IMR-90 (cell line): ENCODE measurements at regions not wholly inside any gene's neighbourhood (a gene's known extent, or its start where the extent isn't known, plus 50 kb on each side); places are given as distances from the start of the nearest gene placed in this dataset.

Source experiments
- ATAC-seq: fragments of 200-7000 bp; cut with Tn5 transposase; 2 replicates; pipeline ENCODE4 v1.9.1; 2020; ENCODE audit warnings: low read depth, mild to moderate bottlenecking, moderate library complexity
- BruUV-seq: library from RNA; stranded (reverse); fragments of 400-500 nt; replicated peaks from 2 replicates; lab custom pipeline; 2021; lab: Mats Ljungman, UMichigan
- CTCF ChIA-PET: fragments of 300-600 bp; formaldehyde crosslinking; extraction: SDS; loops from one replicate; lab custom pipeline; 2021; ENCODE audit warnings: antibody characterized with exemption; lab: Yijun Ruan, JAX
- POLR2A ChIA-PET: fragments of 300-600 bp; sonication (Branson Sonifier 250); formaldehyde crosslinking; loops from one replicate; lab custom pipeline; 2022; ENCODE audit warnings: antibody characterized with exemption; ENCODE audit not compliant: unreplicated experiment; lab: Charles Lee
- DNase-seq: peaks from one replicate; pipeline ENCODE4 v3.0.0; 2013
- H2AFZ ChIP-seq: replicated peaks from 2 replicates; pipeline ENCODE3; 2013; ENCODE audit warnings: low read length, mild to moderate bottlenecking; ENCODE audit not compliant: poor library complexity
- H2AK5ac ChIP-seq: 2 replicates; pipeline ENCODE4 v1.6.1; 2013; ENCODE audit warnings: low read depth, low read length, inconsistent platforms
- H2AK9ac ChIP-seq: replicated peaks from 2 replicates; pipeline ENCODE3; 2013; ENCODE audit warnings: mild to moderate bottlenecking, low read depth, low read length, moderate library complexity; ENCODE audit not compliant: poor library complexity
- H2BK120ac ChIP-seq: 2 replicates; pipeline ENCODE4 v1.6.1; 2013; ENCODE audit warnings: low read depth, low read length, inconsistent platforms
- H2BK15ac ChIP-seq: 3 replicates; pipeline ENCODE4 v1.6.1; 2013; ENCODE audit warnings: low read depth, low read length, inconsistent platforms
- H2BK20ac ChIP-seq: 2 replicates; pipeline ENCODE4 v1.6.1; 2013; ENCODE audit warnings: low read depth, mild to moderate bottlenecking, inconsistent platforms, low read length, moderate library complexity
- H2BK5ac ChIP-seq: 2 replicates; pipeline ENCODE4 v1.6.1; 2013; ENCODE audit warnings: mild to moderate bottlenecking, low read depth, low read length, inconsistent platforms; ENCODE audit not compliant: poor library complexity, severe bottlenecking
- H3K14ac ChIP-seq: replicated peaks from 2 replicates; pipeline ENCODE4 v1.6.1; 2013; ENCODE audit warnings: low read depth, low read length, inconsistent platforms
- H3K18ac ChIP-seq: 2 replicates; pipeline ENCODE4 v1.6.1; 2013; ENCODE audit warnings: low read depth, low read length, control low read depth
- H3K23ac ChIP-seq: 2 replicates; pipeline ENCODE4 v1.6.1; 2013; ENCODE audit warnings: low read depth, low read length, inconsistent platforms
- H3K27ac ChIP-seq: 2 replicates; pipeline ENCODE4 v1.5.1; 2013; ENCODE audit warnings: mild to moderate bottlenecking, control low read depth, low read length; ENCODE audit not compliant: insufficient read depth
- H3K27me3 ChIP-seq: 2 replicates; pipeline ENCODE4 v1.6.1; 2013; ENCODE audit warnings: low read length; ENCODE audit not compliant: control insufficient read depth, insufficient read depth
- H3K36me3 ChIP-seq: 2 replicates; pipeline ENCODE4 v1.6.1; 2013; ENCODE audit warnings: low read length, mixed read lengths; ENCODE audit not compliant: control insufficient read depth, insufficient read depth
- H3K4ac ChIP-seq: 2 replicates; pipeline ENCODE4 v1.6.1; 2013; ENCODE audit warnings: low read depth, low read length, inconsistent platforms
- H3K4me1 ChIP-seq: 2 replicates; pipeline ENCODE4 v1.6.1; 2013; ENCODE audit warnings: low read length, mixed read lengths; ENCODE audit not compliant: control insufficient read depth, insufficient read depth
- H3K4me2 ChIP-seq: 2 replicates; pipeline ENCODE4 v1.6.1; 2013; ENCODE audit warnings: low read depth, mild to moderate bottlenecking, control low read depth, low read length, moderate library complexity
- H3K4me3 ChIP-seq: 2 replicates; pipeline ENCODE4 v1.5.1; 2013; ENCODE audit warnings: low read depth, mild to moderate bottlenecking, control low read depth, low read length, moderate library complexity; ENCODE audit not compliant: insufficient read depth
- H3K56ac ChIP-seq: 2 replicates; pipeline ENCODE4 v1.6.1; 2013; ENCODE audit warnings: low read length, inconsistent platforms; ENCODE audit not compliant: insufficient read depth; ENCODE audit errors: extremely low read depth
- H3K79me1 ChIP-seq, 2 experiments: 2 replicates each; pipeline ENCODE4 v1.6.1; 2013; ENCODE audit warnings: low read length in 2 of 2, inconsistent platforms in 1 of 2, low read depth in 1 of 2
- H3K9ac ChIP-seq: 2 replicates; pipeline ENCODE4 v1.6.1; 2013; ENCODE audit warnings: low read depth, low read length, control low read depth
- H3K9me1 ChIP-seq: 2 replicates; pipeline ENCODE4 v1.6.1; 2013; ENCODE audit warnings: low read length, inconsistent platforms; ENCODE audit not compliant: insufficient read depth
- H3K9me3 ChIP-seq: 2 replicates; pipeline ENCODE4 v1.6.1; 2013; ENCODE audit warnings: low read length; ENCODE audit not compliant: control insufficient read depth, insufficient read depth
- H4K20me1 ChIP-seq: 2 replicates; pipeline ENCODE4 v1.6.1; 2013; ENCODE audit warnings: low read length, inconsistent platforms; ENCODE audit not compliant: insufficient read depth
- H4K5ac ChIP-seq: 2 replicates; pipeline ENCODE4 v1.6.1; 2013; ENCODE audit warnings: mild to moderate bottlenecking, low read depth, low read length, control low read depth
- H4K8ac ChIP-seq, 2 experiments: 2 replicates each; pipeline ENCODE4 v1.6.1; 2013; ENCODE audit warnings: low read depth in 2 of 2, low read length in 2 of 2, control low read depth in 1 of 2, inconsistent platforms in 1 of 2
- H4K91ac ChIP-seq: 2 replicates; pipeline ENCODE4 v1.6.1; 2013; ENCODE audit warnings: low read depth, low read length, inconsistent platforms; ENCODE audit not compliant: insufficient read depth
- BHLHE40 ChIP-seq: fragments of 150-350 bp; IDR thresholded peaks from 2 replicates; pipeline ENCODE4 v1.6.1; 2016; ENCODE audit warnings: mild to moderate bottlenecking, low read depth, low read length
- CEBPB ChIP-seq: IDR thresholded peaks from 2 replicates; pipeline ENCODE4 v1.6.1; 2012; ENCODE audit warnings: low read depth, low read length, improper control_type of control experiment
- CTCF ChIP-seq: conservative IDR thresholded peaks from 2 replicates; pipeline ENCODE4 v1.5.1; 2012; ENCODE audit warnings: mild to moderate bottlenecking, low read depth, low read length, improper control_type of control experiment
- ELK1 ChIP-seq: fragments of 150-350 bp; IDR thresholded peaks from 2 replicates; pipeline ENCODE4 v1.6.1; 2016; ENCODE audit warnings: low read depth, mild to moderate bottlenecking, low read length, moderate library complexity, borderline replicate concordance
- FOS ChIP-seq: fragments of 150-350 bp; IDR thresholded peaks from 2 replicates; pipeline ENCODE4 v1.6.1; 2016; ENCODE audit warnings: low read depth, low read length
- MAFK ChIP-seq: IDR thresholded peaks from 2 replicates; pipeline ENCODE4 v1.6.1; 2012; ENCODE audit warnings: low read depth, low read length, improper control_type of control experiment
- MXI1 ChIP-seq: IDR thresholded peaks from 2 replicates; pipeline ENCODE4 v1.6.1; 2012; ENCODE audit warnings: low read depth, mild to moderate bottlenecking, low read length, moderate library complexity, borderline replicate concordance
- NFE2L2 ChIP-seq: fragments of 150-350 bp; IDR thresholded peaks from 2 replicates; pipeline ENCODE4 v1.6.1; 2016; ENCODE audit warnings: low read depth, mild to moderate bottlenecking, low read length
- RAD21 ChIP-seq: IDR thresholded peaks from 2 replicates; pipeline ENCODE4 v1.6.1; 2012; ENCODE audit warnings: low read length, improper control_type of control experiment
- RCOR1 ChIP-seq: IDR thresholded peaks from 2 replicates; pipeline ENCODE4 v1.6.1; 2012; ENCODE audit warnings: mild to moderate bottlenecking, low read length, improper control_type of control experiment; ENCODE audit not compliant: insufficient replicate concordance
- RFX5 ChIP-seq: IDR thresholded peaks from 2 replicates; pipeline ENCODE4 v1.8.0; 2012; ENCODE audit warnings: low read depth, mild to moderate bottlenecking, low read length, moderate library complexity
- SMC3 ChIP-seq: fragments of 150-350 bp; IDR thresholded peaks from 2 replicates; pipeline ENCODE4 v1.6.1; 2016; ENCODE audit warnings: low read depth, mild to moderate bottlenecking, antibody characterized with exemption, low read length, moderate library complexity
- USF2 ChIP-seq: fragments of 150-350 bp; IDR thresholded peaks from 2 replicates; pipeline ENCODE4 v1.6.1; 2017; ENCODE audit warnings: mild to moderate bottlenecking, antibody characterized with exemption, low read length, low read depth
- WGBS, 2 experiments: methylation state at CpG; one replicate each; pipeline versions ENCODE4 v1.1.5 to v1.1.7; 2013; ENCODE audit warnings: missing lambda C conversion rate in 2 of 2; ENCODE audit not compliant: insufficient read length in 1 of 2; ENCODE audit errors: extremely low coverage in 2 of 2; 5-methylcytosine and 5-hydroxymethylcytosine counted together
- dilution Hi-C: fragments of 300-500 bp; cut with HindIII; formaldehyde crosslinking; loops from one replicate; pipeline ENCODE4 v1.14.3; 2018; ENCODE audit warnings: low sequenced_read_pairs; ENCODE audit not compliant: unreplicated experiment
- in situ Hi-C: fragments of 300-500 bp; cut with MboI; formaldehyde crosslinking; loops from 3 replicates; pipeline ENCODE4 v1.14.3; 2019; ENCODE audit warnings: low sequenced_read_pairs, inconsistent platforms, mixed read lengths
- intact Hi-C: fragments of 100-400 bp; cut with micrococcal nuclease; formaldehyde crosslinking; loops from 2 replicates; pipeline ENCODE4 v1.10.0; 2022

- ChIA-PET POLR2A (no interaction called here), CTCF (no interaction called here)
- in situ Hi-C loops (no loop called here), intact Hi-C loops (no loop called here), dilution Hi-C loops (no loop called here)
- Histone ChIP-seq H2AFZ (no peak overlapping the region), H3K4ac (no peak overlapping the region), H2BK5ac (no peak overlapping the region), H3K18ac (no peak overlapping the region), H4K5ac (no peak overlapping the region), H3K9me3 (no peaks in the 10 kb centered on the region), H3K79me1 (no peaks in the 10 kb centered on the region), H3K4me2 (no peak overlapping the region), H2AK5ac (no peak overlapping the region), H3K9ac (no peak overlapping the region), H4K91ac (no peak overlapping the region), H3K36me3 (no peaks in the 10 kb centered on the region), H3K4me3 (no peak overlapping the region), H2BK15ac (no peak overlapping the region), H3K56ac (no peak overlapping the region), H3K27ac (no peak overlapping the region), H3K27me3 (no peaks in the 10 kb centered on the region), H2AK9ac (no peak overlapping the region), H3K23ac (no peak overlapping the region), H3K14ac (no peak overlapping the region), H3K4me1 (no peaks in the 10 kb centered on the region), H3K9me1 (no peaks in the 10 kb centered on the region), H4K8ac (no peak overlapping the region), H4K20me1 (no peaks in the 10 kb centered on the region), H2BK120ac (no peak overlapping the region), H2BK20ac (no peak overlapping the region)
- TF ChIP-seq SMC3, result no peak
- TF ChIP-seq CTCF, result no peak
- TF ChIP-seq RCOR1, result no peak
- no peak for TF ChIP-seq CEBPB
- no peak for TF ChIP-seq MXI1
- TF ChIP-seq NFE2L2, result no peak
- TF ChIP-seq FOS, result no peak
- TF ChIP-seq BHLHE40, result no peak
- TF ChIP-seq ELK1, result no peak
- TF ChIP-seq RAD21, result no peak
- no peak for TF ChIP-seq USF2
- TF ChIP-seq MAFK, result no peak
- no peak for TF ChIP-seq RFX5
- ATAC-seq (no peak), DNase-seq (no peak)
- no TSS peak for BruUV-seq
- 40% methylated on average over 3 of the region's 4 CpGs; no CpG with 5 or more reads in 1 of the 2 experiments for WGBS, 2 experiments
Observed at GRCh38 chr13:58165617-58166016, 534.1 kb downstream of the PCDH17 start.
